ENCODE measurements at regions not wholly inside any gene's neighbourhood (a gene's known extent, or its start where the extent isn't known, plus 50 kb on each side); places are given as distances from the start of the nearest gene placed in this dataset.

DNA sequence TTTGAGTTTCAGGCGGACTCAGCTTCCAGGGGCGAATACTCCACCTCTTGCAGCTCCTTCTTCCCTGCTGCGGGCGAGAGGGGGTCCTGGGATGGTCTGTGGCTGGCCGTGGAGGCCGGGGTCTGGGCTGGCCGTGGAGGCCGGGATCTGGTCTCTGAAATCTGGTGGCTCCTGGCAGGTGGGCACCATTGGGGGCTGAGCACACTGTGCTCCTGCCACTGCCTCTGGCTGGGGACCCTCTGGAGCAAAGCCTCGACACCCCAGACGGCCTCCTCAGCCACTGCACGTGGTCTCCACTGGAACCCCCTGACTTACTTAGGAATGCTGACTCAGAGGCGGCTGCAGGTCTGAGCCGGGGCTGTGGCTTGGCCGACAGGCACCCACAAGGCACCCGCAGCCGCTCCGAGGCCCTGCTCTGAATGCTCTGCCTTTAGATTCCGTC is 100.1 kb upstream of the ALKAL2 start:
- no peak overlapping the region for H3K27ac ChIP-seq
- no peak for DNase-seq (ENCODE audit: low read depth, low spot score)

DNA sequence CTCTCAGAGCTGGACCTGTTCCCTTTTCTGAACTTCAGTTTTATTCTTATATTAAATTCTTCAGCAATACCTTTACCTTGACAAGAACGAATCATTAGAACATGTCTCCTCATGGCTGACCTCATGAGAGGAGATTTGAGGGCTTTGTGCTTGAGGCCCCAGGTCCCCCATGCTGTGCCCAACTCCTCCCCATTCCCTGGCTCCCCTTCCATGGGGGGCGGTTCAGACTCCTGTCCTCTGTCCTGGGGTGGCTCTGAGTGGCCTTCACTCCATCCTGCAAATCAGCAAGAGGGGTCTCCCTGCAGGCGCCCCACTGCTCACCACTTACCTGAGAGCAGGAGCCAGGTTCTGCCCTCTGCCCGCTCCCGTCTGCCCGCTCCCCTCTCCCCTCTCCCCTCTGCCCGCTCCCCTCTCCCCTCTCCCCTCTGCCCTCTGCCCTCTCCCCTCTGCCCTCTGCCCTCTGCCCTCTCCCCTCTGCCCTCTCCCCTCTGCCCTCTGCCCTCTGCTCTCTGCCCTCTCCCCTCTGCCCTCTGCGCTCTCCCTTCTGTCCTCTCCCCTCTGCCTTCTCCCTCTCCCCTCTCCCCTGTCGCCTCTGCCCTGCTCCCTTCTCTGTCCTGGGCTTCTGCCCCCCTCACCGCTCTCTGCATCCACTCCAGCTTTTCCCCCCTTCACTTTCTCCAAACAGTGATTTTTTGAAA is 98.7 kb upstream of the ALKAL2 start:
- no peak overlapping the region for H3K27ac ChIP-seq

DNA sequence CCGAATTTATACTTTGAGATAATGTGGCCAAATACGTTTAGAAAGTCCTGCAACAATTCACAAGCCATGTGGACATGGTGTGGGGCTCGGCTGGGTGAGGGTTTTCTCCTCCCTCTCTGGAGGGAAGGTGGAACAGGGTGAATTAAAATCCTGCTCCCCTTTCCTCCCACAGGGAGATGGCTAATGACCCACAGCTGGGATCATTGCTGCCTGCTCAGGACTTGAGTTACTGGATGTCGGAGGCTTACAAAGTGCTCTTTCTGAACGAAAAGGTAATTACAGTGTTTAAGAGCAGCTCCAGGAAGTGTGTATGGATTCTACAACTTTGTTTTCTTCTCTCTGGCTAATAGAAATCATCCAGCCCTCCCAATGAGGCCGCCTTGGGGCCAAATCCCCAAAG is 97.9 kb upstream of the ALKAL2 start:
- no peak overlapping the region for H3K27ac ChIP-seq
- no peak for DNase-seq (ENCODE audit: low read depth, low spot score)

More for the DNA sequence above, 98.7 kb upstream of the ALKAL2 start:
- DNase-seq (ENCODE audit: low read depth, low spot score): no peak

DNA sequence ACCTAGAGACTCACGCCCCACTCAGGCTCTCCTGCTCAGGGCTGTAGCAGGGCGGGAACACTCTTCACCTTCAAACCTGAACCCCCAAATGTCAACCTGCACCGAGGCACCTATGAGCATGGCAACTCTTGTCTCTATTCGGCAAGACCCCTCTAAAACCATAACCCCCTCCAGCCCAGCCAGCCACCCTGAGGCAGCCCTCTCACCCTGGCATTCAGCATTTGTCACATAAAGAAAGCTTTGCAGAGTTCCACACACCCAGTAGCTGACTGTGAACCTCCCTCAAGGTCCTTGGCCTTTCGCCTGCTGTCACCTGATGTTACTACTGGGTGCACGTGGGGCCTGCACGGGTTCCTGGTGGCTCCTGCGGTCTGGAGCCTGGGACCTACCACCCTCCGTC is 97.2 kb upstream of the ALKAL2 start:
- H3K27ac ChIP-seq: no peak overlapping the region
- DNase-seq (ENCODE audit: low read depth, low spot score): no peak

DNA sequence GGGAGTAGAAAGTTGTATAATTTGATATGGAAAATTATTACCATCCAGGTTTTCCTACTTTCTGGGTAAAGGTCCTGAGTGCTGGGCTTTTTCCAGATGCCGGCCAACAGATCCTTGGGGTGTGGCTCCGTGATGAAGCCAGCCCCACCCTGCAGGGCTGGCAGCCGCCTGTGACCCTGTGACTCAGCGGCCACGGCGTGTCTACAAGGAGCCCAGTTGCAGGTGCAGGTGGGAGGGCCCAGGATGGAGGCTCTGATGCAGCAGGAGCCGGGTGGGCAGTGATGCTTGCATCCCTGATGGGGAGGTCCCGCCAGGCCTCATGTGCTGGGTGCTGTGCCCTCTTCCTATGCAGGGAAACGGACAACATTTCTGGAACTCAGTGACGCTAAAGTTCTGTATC is 96.0 kb upstream of the ALKAL2 start:
- DNase-seq (ENCODE audit: low read depth, low spot score): no peak
- no peak overlapping the region for H3K27ac ChIP-seq

DNA sequence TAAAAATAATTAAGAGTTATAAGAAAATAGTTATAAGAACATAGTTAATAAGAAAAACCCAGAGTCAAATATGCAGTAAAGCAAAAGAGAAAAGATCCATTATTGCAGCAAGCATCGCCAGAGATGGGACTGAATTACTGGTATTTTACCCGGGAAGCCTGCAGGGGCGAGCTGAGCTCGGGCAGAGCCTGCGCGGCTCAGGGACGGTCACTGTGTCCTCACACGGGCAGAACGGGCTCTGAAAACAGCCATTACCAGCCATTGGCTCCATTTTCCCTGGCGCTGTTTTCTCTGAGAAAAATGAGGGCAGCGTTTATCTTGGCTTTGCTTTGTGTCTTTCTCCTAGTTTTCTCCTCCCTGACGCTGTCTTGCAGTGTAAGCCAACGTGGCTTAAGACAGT is 95.3 kb upstream of the ALKAL2 start:
- no peak overlapping the region for H3K27ac ChIP-seq
- no peak for DNase-seq (ENCODE audit: low read depth, low spot score)

DNA sequence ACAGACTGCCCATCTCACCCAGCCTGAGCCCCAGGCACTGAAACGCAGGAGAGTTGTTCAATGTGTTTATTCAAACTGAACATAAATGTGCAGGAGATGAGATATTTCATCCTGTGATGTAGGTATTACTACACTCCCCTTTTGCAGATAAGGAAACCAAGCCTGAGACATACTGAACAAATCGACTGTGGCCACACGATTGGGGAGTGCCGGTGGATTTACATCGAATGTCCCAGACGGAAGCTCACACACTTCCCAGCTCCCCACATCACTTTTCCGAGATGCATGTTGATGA is 94.8 kb upstream of the ALKAL2 start:
- no peak overlapping the region for H3K27ac ChIP-seq
- DNase-seq (ENCODE audit: low read depth, low spot score): no peak

DNA sequence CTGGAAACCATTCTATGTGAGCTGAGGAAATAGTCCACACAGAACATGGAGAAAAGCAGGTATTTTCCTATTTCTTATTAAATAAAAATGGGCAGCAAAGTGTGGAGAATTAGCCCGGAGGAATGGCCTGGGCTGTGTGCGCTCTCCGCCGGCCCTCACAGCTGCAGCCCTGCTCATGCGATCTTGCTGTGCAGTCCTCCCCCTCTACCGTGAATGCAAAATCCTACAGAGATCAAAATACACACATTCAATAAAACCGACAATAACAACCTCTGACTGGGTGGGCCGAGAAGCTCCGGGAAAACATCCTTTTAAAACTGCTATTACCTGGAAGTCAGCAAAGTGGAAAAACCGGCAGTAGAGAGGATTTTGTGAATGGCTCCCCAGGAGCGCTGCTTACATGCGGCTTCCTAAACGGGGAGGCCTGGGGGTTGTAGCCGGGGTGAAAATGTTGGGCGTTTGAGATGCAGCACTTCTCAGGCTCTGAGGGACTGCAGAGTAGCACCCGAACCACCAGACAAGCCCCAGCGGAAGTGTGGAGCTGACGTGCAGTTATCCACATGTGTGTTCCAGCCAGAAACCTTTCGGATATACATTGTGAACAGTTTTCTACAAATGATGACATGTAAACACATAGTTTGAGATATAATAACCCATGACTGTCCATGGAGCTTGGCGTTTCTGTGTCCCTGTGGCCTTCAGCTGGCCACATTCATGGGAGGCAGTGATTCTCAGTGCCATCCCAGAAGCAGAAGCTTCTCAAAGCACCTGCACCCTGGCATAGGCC is 94.2 kb upstream of the ALKAL2 start:
- no peak for DNase-seq (ENCODE audit: low read depth, low spot score)

DNA sequence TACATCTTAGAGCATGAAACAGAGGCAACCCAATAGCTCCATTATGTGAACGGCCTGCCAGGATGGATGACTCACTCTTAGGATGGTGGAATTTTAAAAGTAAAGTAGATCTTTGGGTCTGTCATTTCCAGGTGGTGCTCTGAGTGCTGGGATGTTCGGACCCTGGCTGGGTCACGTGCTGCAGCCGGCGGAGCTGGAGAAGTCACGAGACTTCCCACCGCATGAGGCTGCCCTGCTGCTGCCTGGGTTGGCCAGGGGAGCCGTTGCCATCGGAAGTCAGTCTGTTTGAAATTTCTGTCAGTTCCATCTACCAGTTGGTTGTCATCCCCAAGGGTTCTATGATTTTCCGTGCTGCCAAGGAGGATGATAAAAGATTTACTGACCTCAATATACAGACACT is 93.3 kb upstream of the ALKAL2 start:
- no peak for DNase-seq (ENCODE audit: low read depth, low spot score)
- no peak overlapping the region for H3K27ac ChIP-seq

More for the DNA sequence above, 94.2 kb upstream of the ALKAL2 start:
- no peak overlapping the region for H3K27ac ChIP-seq

DNA sequence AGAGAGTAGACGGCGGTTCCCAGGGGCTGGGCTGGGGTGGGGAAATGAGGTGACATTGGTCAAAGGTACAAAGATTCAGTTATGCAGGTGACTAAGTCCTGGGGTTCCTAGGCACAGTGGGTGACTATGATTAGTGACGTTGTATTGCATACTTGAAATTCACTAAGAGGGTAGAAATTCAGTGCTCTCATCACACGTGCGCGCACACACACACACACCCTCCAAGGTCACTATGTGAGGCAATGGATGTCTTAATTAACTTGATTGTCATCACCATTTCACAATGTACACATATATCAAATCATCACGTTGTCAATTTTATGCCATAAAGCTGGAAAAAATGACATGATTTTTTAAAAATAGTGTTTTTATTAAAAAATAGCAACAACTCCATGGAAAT is 92.9 kb upstream of the ALKAL2 start:
- DNase-seq (ENCODE audit: low read depth, low spot score): no peak

DNA sequence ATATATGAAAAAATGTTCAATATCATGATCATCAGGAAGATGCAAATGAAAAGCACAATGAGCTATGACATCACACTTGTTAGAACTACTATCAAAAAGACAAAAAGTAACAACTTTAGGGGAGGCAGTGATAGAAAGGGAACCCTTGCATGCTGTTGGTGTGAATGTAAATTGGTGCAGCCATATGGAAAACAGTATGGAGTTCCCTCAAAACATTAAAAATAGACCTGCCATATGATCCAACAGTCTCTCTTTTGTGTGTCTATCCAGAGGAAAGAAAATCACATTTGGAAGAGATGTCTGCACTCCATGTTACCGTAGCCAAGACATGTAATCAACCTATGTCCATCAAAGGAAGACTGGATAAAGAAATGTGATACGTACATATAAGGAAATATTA is 92.3 kb upstream of the ALKAL2 start:
- DNase-seq (ENCODE audit: low read depth, low spot score): no peak
- H3K27ac ChIP-seq: no peak overlapping the region

More for the DNA sequence above, 92.9 kb upstream of the ALKAL2 start:
- H3K27ac ChIP-seq: no peak overlapping the region

DNA sequence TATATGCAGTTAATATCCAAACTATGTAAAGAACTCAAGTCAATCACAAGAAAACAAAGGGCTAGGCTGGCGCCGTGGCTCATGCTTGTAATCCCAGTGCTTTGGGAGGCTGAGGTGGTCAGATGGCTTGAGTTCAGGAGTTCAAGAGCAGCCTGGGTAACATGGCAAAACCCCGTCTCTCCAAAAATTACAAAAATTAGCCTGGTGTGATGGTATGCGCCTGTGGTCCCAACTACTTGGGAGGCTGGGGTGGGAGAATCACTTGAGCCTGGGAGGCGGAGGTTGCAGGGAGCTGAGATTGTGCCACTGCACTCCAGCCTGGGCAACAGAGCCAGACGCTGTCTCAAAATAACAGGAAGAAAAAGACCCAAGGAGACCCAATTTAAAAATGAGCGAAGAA is 91.9 kb upstream of the ALKAL2 start:
- no peak for DNase-seq (ENCODE audit: low read depth, low spot score)
- H3K27ac ChIP-seq: no peak overlapping the region

DNA sequence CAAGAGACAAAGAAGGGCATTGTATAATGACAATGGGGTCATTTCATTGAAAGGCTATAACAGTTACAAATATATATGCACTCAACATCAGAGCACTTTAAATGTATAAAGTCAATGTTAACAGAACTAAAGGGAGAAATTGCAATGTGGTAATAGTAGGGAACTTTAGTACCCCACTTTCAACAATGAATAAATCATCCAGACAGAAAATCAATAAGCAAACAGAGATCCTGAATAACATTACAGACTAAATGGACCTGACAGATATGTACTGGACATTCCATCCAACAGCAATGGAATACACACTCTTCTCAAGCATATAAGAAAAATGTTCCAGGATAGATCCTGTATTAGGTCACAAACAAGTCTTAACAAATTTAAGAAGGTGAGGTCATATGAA is 90.5 kb upstream of the ALKAL2 start:
- DNase-seq (ENCODE audit: low read depth, low spot score): no peak
- no peak overlapping the region for H3K27ac ChIP-seq

DNA sequence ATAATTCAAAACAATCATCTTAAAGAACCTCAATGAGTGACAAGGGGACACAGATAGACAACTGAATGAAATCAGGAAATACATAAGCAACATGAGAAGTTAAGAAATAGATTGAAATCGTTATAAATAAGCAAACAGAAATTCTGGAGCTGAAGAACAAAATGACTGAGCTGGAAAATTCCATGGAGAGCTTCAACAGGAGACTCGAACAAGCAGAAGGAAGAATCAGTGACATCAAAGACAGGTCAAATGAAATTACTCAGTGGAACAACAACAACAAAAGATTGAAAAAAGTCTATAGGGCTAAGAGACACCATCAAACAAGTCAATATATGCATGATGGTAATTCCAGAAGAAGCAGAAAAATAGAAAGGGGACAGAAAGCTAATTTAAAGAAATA is 89.5 kb upstream of the ALKAL2 start:
- DNase-seq (ENCODE audit: low read depth, low spot score): no peak
- H3K27ac ChIP-seq: no peak overlapping the region

DNA sequence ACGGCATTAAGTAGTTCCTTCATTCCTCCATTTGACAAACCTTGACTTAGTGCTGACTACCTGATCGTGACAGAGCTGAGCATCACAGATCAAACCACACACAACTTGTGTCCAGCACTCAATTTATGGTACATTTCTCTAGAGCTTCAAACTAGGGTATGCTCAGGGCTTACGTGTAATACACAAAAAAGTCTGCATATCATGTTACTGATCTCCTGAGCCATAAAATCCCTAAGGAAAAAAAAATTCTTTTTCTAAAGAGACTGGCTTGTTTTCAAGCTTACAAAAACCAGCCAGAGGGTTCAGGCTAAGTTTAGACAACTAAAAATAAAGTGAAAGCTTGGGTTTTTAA is 88.0 kb upstream of the ALKAL2 start:
- no peak for DNase-seq (ENCODE audit: low read depth, low spot score)
- no peak overlapping the region for H3K27ac ChIP-seq

DNA sequence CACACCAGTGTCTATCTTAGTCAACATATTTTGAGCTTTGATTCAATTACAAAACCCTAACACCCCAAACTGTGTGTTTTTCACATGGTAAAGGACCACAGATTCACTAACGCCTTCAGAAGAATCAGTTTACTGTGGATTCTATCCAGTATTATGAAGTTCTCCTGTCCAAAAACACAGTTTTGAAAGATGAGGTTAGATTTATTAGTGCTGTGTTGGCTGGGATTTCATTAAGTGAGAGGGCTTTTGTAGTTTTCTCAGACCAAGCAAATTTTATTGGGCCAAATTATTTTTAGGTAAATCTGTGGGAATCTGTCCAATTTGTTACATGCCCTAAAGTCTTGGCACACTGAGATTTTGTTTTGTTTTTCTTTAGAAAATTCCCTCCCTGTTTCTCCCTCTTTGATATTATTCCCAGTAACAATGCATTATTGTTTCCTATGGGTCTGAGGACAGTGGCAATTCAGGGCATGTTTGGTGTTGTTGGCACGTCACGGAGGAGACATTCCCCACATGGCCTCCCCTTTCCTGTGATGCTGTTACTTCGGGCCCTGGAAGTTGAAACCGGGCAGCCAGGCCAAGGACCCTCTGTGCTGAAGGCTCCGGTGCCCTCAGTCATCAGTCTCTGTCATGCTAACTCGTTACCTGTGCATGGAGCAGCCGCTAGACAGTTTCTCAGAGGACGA is 87.5 kb upstream of the ALKAL2 start:
- DNase-seq (ENCODE audit: low read depth, low spot score): no peak
- H3K27ac ChIP-seq: no peak overlapping the region

DNA sequence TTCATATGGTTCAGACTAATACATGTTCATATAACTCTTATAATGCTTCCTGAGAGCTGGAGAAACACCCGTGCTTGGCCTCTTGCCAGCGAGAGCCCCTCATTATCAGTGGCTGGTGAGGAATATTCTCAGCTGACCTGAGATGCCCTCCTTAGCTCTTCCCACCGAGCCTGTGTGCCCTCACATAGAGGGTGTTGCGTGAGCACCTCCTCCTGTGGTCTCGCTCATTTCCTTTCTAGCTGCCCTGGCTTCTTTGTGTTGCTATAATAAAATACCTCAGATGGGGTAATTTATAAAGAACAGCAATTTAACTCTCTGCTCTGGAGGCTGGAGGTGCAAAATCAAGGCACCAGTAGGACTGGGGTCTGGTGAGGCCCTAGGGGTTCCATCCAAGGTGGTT is 80.5 kb upstream of the ALKAL2 start:
- H3K27ac ChIP-seq: no peak overlapping the region
- no peak for DNase-seq (ENCODE audit: low read depth, low spot score)

DNA sequence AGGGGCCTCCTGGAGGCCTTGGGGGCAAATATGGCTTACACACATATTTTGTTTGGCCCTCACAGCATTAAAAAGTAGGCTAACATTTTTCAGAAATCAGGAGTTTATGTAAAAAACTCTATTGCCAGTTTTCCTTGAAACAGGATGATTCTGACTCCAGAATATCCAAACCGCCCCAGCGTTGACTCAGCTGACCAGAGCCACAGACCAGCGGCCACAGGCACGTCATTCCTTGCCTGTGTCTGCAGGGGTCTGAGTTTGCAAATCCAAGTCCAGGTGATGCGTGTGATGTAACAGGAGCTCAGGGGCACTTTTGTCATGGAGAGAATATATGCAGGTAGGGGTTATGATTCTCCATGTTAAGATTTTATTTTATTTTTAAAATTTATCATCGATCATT is 79.4 kb upstream of the ALKAL2 start:
- no peak for DNase-seq (ENCODE audit: low read depth, low spot score)
- H3K27ac ChIP-seq: no peak overlapping the region

DNA sequence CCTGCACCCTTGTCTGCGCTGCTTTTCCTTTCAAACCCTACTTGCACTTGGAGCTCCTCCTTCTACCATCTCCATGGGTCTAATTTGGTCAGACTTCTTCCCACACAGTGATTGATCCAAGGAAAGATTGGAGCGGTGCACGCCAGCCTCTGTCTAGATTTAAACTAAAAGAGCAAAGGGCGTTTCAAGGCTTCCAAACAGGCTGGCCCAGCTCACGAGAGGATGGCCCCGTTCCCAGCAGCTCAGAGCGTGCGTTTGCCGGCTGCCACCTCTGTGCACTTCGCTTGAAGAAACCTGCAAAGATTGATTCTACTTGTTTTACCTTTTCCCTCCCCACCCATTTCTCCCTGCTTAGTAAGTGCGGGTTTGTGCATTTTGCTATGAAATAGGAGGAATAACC is 78.8 kb upstream of the ALKAL2 start:
- DNase-seq (ENCODE audit: low read depth, low spot score): no peak
- H3K27ac ChIP-seq: no peak overlapping the region

DNA sequence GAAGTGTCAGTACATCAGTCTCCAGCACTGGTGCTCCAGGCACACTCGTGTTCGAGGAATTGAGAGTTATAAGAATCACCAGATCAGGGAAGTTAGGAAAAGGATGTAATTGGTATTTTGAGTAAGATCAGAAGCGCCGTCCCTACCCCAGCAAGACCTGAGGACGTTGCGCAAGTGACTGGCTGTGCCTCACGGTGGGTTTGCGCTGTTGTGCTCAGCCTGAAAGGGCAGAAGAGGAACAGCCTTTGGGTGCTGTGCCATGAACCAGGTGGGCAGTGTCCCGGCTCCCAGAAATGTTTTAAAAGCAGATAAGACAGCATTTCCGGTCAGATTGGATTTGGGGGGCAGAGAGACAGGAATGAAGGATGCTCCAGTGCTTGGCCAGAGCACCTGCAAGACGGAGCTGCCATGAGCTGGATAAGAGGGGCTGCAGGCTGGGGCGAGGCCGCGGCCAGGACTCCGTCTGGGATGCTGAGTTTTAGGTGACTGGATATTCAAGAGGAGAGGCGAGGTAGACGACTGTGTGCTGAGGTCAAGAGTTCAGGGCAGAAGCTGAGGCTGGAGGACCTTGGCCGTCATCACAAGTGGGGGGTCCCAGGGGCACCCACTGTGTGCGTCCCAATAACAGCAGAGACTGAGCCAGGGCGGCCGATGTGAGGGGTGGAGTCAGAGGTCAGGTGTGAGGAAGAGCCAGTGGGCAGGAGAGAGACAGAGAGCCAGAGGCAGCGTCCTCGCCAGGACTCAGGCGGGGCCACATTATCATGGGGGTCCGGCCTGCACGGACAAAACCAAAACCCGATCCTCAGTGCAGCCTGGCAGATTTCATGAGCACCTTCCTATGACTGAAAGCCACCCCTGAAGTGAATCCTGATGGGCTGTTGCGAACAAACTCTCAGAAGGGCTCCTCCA is 77.7 kb upstream of the ALKAL2 start:
- no peak overlapping the region for H3K27ac ChIP-seq
- no peak for DNase-seq (ENCODE audit: low read depth, low spot score)
